ENCODE measurements at regions not wholly inside any gene's neighbourhood (a gene's known extent, or its start where the extent isn't known, plus 50 kb on each side); places are given as distances from the start of the nearest gene placed in this dataset.

DNA sequence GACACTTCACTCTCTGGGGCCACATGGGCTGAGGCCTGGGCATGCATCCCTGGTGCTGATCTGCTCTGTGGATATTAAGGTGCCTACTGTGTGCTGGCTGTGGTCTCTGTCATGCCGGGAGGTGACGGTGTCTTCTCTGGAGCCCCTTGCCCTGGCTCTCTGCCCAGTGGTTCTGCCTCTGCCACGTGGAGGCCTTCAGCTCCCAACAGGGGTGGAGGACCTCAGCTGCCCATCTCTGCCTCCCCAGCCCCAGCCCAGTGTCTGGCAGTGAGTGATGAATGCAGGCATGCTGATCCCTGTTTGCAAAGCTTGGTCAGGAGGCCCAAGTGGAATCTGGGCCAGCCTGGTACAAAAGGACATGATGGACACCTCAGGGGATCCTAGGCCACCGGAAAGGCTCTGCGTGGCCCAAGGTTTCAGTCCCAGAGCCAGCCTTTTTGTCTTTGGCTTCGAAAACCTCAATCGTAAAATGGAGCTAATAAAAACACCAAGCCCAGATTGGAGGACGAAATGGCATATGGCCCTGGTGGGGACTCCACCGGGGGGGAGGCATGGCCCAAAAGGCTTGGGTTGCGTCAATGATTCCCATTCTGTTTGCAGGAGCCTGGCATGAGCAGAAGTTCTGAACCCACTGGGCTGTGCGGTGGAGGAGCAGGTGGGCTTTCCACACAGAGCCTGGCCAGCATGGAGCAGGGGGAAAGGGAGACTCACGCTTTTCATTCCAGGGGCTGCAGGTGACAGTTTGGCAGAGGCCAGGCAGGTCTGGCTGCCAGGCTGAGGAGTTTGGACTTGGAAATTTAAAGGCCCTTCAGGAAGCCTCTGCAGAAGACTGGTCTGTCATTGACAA lies 54.7 kb upstream of the KLF13 start:
- Histone ChIP-seq H3K9me3 (no peaks in the 10 kb centered on the region), H3K27ac (peak overlapping the region; percentile 37; the same call in 1 of the 2 replicates), H3K4me1 (peaks cover 76% of the 10 kb centered on the region), H3K36me3 (no peaks in the 10 kb centered on the region), H3K27me3 (no peaks in the 10 kb centered on the region), H3K9ac (no peak overlapping the region), H4K20me1 (no peaks in the 10 kb centered on the region), H3K4me2 (peak overlapping the region; percentile 29; the same call in 1 of the 2 replicates), H3K4me3 (no peak overlapping the region)
- TF ChIP-seq Cebpa-rat (IDR thresholded peaks at IDR 0.05), result no peak

- no peaks in the 10 kb centered on the region for H3K36me3 ChIP-seq
- H4K20me1 ChIP-seq, result no peaks in the 10 kb centered on the region
- peak overlapping the region; percentile 27; the same call in 1 of the 2 replicates for H3K27ac ChIP-seq
- no peaks in the 10 kb centered on the region for H3K9me3 ChIP-seq
- H3K4me2 ChIP-seq, result peak overlapping the region; percentile 16; the same call in 1 of the 2 replicates
- TF ChIP-seq Cebpa-rat (IDR thresholded peaks at IDR 0.05), result no peak
- no peak overlapping the region for H3K9ac ChIP-seq
- no peak overlapping the region for H3K4me3 ChIP-seq
- peaks cover 68% of the 10 kb centered on the region for H3K4me1 ChIP-seq
- no peaks in the 10 kb centered on the region for H3K27me3 ChIP-seq
Measured at GRCh38 chr15:31272558-31273257, 53.9 kb upstream of the KLF13 start.

GRCh38 chr15:31273258-31273941 lies 53.2 kb upstream of the KLF13 start:
- Histone ChIP-seq H3K36me3 (no peaks in the 10 kb centered on the region), H3K27ac (0 out of 2 replicates have a peak overlapping the region, but pooled peaks have one; percentile 25)

GRCh38 chr15:31274496-31275330 lies 51.9 kb upstream of the KLF13 start:
- no peaks in the 10 kb centered on the region for H3K36me3 ChIP-seq
- peaks cover 61% of the 10 kb centered on the region for H3K4me1 ChIP-seq
- no peak overlapping the region for H3K9ac ChIP-seq
- no peaks in the 10 kb centered on the region for H3K27me3 ChIP-seq
- H3K4me2 ChIP-seq, result peak overlapping the region; percentile 49
- no peak for TF ChIP-seq Cebpa-rat (IDR thresholded peaks at IDR 0.05)
- no peaks in the 10 kb centered on the region for H3K9me3 ChIP-seq
- H3K27ac ChIP-seq, result no peak overlapping the region
- no peaks in the 10 kb centered on the region for H4K20me1 ChIP-seq
- H3K4me3 ChIP-seq, result no peak overlapping the region

More at GRCh38 chr15:31273258-31273941, 53.2 kb upstream of the KLF13 start:
- Histone ChIP-seq H3K9me3 (no peaks in the 10 kb centered on the region), H3K9ac (no peak overlapping the region), H3K4me2 (peak overlapping the region; percentile 36), H3K4me3 (no peak overlapping the region), H4K20me1 (no peaks in the 10 kb centered on the region), H3K4me1 (peaks cover 61% of the 10 kb centered on the region), H3K27me3 (no peaks in the 10 kb centered on the region)
- TF ChIP-seq Cebpa-rat (IDR thresholded peaks at IDR 0.05), result no peak

DNA sequence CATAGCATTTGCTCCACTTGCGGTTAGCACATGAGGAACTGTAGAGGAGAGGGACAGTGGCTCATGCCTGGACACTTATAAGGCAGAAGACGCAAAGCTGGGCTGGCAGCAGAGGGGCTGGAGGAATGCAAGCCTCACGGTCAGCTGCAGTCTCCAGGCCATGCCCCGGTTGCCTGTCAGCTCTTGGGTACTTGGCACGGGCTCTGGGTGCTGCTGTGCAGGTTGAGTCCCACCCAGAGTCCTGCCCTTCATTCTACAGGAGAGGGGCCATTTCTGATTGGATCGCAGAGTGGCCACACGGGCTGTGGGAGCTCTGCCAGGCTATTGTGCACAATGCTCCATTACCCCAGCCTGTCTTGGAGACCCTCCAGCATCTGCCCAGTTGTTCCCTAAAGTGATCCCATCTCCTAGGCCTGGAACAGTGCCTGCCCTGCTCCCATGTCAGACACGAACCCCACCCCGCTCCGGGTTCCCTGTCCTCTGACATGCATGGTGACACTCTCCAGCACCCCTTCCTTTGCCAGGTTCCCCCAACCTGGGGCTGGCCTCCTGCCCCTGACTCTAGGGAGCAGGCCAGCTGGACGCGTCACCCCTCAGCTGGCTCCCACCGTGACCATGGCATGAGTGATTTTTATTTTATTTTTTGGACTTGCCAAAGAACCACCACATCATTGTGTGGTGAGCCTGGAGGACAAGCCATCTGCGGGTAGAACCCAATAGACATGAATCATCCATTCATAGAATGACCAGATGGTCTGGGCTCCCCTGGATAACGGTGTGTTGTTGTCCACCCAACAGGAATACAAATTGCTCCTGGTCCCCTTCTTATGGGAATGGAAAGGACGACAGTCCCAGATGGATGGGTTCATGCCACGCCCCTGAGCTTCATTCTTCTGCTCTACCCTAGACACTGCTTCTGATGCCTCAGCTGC lies 51.0 kb upstream of the KLF13 start:
- no peaks in the 10 kb centered on the region for H4K20me1 ChIP-seq
- H3K4me3 ChIP-seq, result no peak overlapping the region
- TF ChIP-seq Cebpa-rat (IDR thresholded peaks at IDR 0.05), result no peak
- H3K27me3 ChIP-seq, result no peaks in the 10 kb centered on the region
- H3K9me3 ChIP-seq, result no peaks in the 10 kb centered on the region
- H3K4me2 ChIP-seq, result peak overlapping the region; percentile 49
- no peaks in the 10 kb centered on the region for H3K36me3 ChIP-seq
- no peak overlapping the region for H3K9ac ChIP-seq
- H3K4me1 ChIP-seq, result peaks cover 63% of the 10 kb centered on the region
- no peak overlapping the region for H3K27ac ChIP-seq

DNA sequence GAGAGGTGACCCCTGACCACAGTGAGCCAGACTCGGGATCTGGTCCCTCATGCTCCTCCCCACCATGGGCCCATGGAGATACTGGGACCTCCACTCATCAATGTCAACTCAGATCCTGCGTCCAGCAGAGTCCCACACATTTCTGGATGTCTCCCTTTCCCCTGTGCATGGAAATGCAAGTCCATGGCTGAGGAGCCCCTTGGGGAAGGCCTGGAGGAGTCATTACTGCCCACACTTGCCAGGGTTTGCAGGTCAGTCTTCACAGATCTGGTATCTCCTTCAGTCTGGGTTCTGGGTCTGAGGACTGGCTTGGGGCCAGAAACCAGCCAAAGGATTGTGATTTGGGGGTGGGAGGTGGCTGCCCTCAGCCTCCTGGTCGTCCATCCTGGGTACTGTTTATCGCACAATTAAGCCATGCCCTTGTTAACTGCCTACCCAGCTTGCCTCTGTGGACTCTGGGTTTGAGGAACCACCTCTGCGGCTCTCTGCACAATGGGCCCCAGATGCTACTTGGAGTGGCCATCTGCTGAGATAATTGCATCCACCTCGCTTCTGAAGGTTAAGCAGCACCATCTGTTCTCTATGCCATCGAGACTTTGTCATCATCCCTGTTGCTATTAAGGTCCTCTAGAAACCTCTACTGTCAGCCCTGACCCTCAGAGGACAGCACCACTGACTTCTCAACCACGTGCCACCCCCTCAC lies 49.9 kb upstream of the KLF13 start:
- H3K4me3 ChIP-seq, result no peak overlapping the region
- H3K27ac ChIP-seq, result no peak overlapping the region
- no peak overlapping the region for H3K9ac ChIP-seq
- H3K27me3 ChIP-seq, result no peaks in the 10 kb centered on the region
- H3K9me3 ChIP-seq, result no peaks in the 10 kb centered on the region
- TF ChIP-seq Cebpa-rat (IDR thresholded peaks at IDR 0.05), result no peak
- H3K4me2 ChIP-seq, result no peak overlapping the region
- no peaks in the 10 kb centered on the region for H3K36me3 ChIP-seq
- no peaks in the 10 kb centered on the region for H4K20me1 ChIP-seq
- peaks cover 55% of the 10 kb centered on the region for H3K4me1 ChIP-seq

All from BLaER1 (cell line).